Neural cell (in vitro differentiated cells): ENCODE measurements at regions not wholly inside any gene's neighbourhood (a gene's known extent, or its start where the extent isn't known, plus 50 kb on each side); places are given as distances from the start of the nearest gene placed in this dataset.

Source experiments
- H2AFZ ChIP-seq: fragments of 200-600, 300-800 bp; sonication (generic), shearing (Covaris generic); 2 replicates; pipeline ENCODE4 v1.6.0; 2014; ENCODE audit warnings: low read depth, mild to moderate bottlenecking, antibody characterized with exemption, low read length, moderate library complexity
- H3F3A ChIP-seq: fragments of 200-600 bp; shearing (Covaris generic); 2 replicates; pipeline ENCODE4 v1.6.1; 2016; ENCODE audit warnings: mild to moderate bottlenecking, moderate library complexity, mixed read lengths, antibody characterized with exemption, low read length; ENCODE audit not compliant: insufficient read depth, poor library complexity, severe bottlenecking
- H3K27ac ChIP-seq: fragments of 200-600, 300-800 bp; sonication (generic), shearing (Covaris generic); 2 replicates; pipeline ENCODE4 v1.5.1; 2014; ENCODE audit warnings: mild to moderate bottlenecking, low read length, moderate library complexity
- H3K27me3 ChIP-seq: fragments of 300-800, 200-600 bp; sonication (generic), shearing (Covaris generic); 2 replicates; pipeline ENCODE4 v1.6.0; 2014; ENCODE audit warnings: mild to moderate bottlenecking, low read depth, low read length, moderate library complexity; ENCODE audit not compliant: insufficient read depth
- H3K36me3 ChIP-seq: fragments of 300-800, 200-600 bp; sonication (generic), shearing (Covaris generic); 2 replicates; pipeline ENCODE4 v1.5.1; 2014; ENCODE audit warnings: mild to moderate bottlenecking, antibody characterized with exemption, low read length, moderate library complexity; ENCODE audit not compliant: insufficient read depth
- H3K4me2 ChIP-seq: fragments of 300-800, 200-600 bp; sonication (generic), shearing (Covaris generic); 2 replicates; pipeline ENCODE4 v1.6.0; 2014; ENCODE audit warnings: mild to moderate bottlenecking, low read length
- H3K4me3 ChIP-seq: fragments of 300-800, 200-600 bp; sonication (generic), shearing (Covaris generic); 2 replicates; pipeline ENCODE4 v1.5.1; 2014; ENCODE audit warnings: mild to moderate bottlenecking, low read length, moderate library complexity
- H3K79me2 ChIP-seq: fragments of 200-600 bp; shearing (Covaris generic); replicated peaks from 2 replicates; pipeline ENCODE4 v1.6.0; 2014; ENCODE audit warnings: mild to moderate bottlenecking, low read length, moderate library complexity; ENCODE audit not compliant: insufficient read depth
- H3K9ac ChIP-seq: fragments of 300-800, 200-600 bp; sonication (generic), shearing (Covaris generic); 2 replicates; pipeline ENCODE4 v1.6.1; 2016; ENCODE audit warnings: mild to moderate bottlenecking, low read length, mixed read lengths
- H3K9me2 ChIP-seq: fragments of 200-600 bp; shearing (Covaris generic); 2 replicates; pipeline ENCODE4 v1.6.1; 2016; ENCODE audit warnings: mild to moderate bottlenecking, low read length, mixed read lengths; ENCODE audit not compliant: insufficient read depth
- H3K9me3 ChIP-seq: fragments of 200-600, 300-800 bp; sonication (generic), shearing (Covaris generic); 2 replicates; pipeline ENCODE4 v1.6.1; 2016; ENCODE audit warnings: mild to moderate bottlenecking, mixed run types, low read length, moderate library complexity, mixed read lengths
- H4K20me1 ChIP-seq: fragments of 200-600 bp; shearing (Covaris generic); 2 replicates; pipeline ENCODE4 v1.6.1; 2016; ENCODE audit warnings: mild to moderate bottlenecking, mixed run types; ENCODE audit not compliant: insufficient read depth
- EP300 ChIP-seq: fragments of 450-650 bp; conservative IDR thresholded peaks from 2 replicates; pipeline ENCODE4 v1.6.1; 2014; ENCODE audit warnings: antibody characterized with exemption, mild to moderate bottlenecking, moderate library complexity; ENCODE audit not compliant: poor library complexity, severe bottlenecking
- EZH2 ChIP-seq: fragments of 200-600, 300-800 bp; shearing (Covaris generic), sonication (generic); IDR thresholded peaks from 2 replicates; pipeline ENCODE4 v1.6.1; 2014; ENCODE audit warnings: antibody characterized with exemption, low read length, borderline replicate concordance, mild to moderate bottlenecking; ENCODE audit not compliant: insufficient read depth, poor library complexity, severe bottlenecking
- MXI1 ChIP-seq: fragments of 450-650 bp; conservative IDR thresholded peaks from 2 replicates; pipeline ENCODE4 v1.6.1; 2014; ENCODE audit warnings: antibody characterized with exemption, mild to moderate bottlenecking; ENCODE audit not compliant: poor library complexity, severe bottlenecking
- POLR2AphosphoS5 ChIP-seq: IDR thresholded peaks from 2 replicates; pipeline ENCODE4 v1.6.1; 2012
- RAD21 ChIP-seq: fragments of 450-650 bp; conservative IDR thresholded peaks from 2 replicates; pipeline ENCODE4 v1.6.1; 2014; ENCODE audit warnings: antibody characterized with exemption, mild to moderate bottlenecking, moderate library complexity
- SMC3 ChIP-seq: fragments of 450-650 bp; conservative IDR thresholded peaks from 2 replicates; pipeline ENCODE4 v1.6.1; 2014; ENCODE audit warnings: antibody characterized with exemption, mild to moderate bottlenecking, moderate library complexity; ENCODE audit not compliant: poor library complexity
- TAF1 ChIP-seq: IDR thresholded peaks from 2 replicates; pipeline ENCODE4 v1.6.1; 2012; ENCODE audit warnings: low read depth
- TF ChIP-seq, protein P1 (sequence below): IDR thresholded peaks from 2 replicates; pipeline ENCODE4 v1.6.1; 2012; ENCODE audit warnings: borderline replicate concordance
- TF ChIP-seq, protein P2 (sequence below): fragments of 450-650 bp; IDR thresholded peaks from 2 replicates; pipeline ENCODE4 v1.5.1; 2014; ENCODE audit warnings: antibody characterized with exemption, mild to moderate bottlenecking, moderate library complexity; ENCODE audit not compliant: poor library complexity, severe bottlenecking

DNA sequence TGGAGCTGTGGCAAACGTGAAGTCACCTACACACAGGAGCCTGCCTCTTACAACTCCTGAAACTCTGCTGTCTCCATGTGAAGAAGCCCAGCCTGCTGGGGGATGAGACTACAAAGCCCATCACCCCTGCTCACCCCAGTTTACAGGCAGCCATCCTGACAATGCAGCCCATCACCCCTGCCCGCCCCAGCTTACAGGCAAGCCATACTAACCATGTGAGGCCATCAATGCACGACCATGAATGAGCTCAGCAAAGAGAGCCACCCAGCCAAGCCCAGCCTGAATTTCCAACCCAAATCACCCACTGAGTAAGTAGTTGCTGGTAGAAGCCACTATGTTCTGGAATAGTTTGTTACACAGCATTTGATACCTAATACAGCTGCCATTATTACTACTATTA is 185.4 kb upstream of the NSMCE3 start:
- Histone ChIP-seq H3K4me3 (no peak overlapping the region), H3K9ac (no peak overlapping the region), H3K4me2 (no peak overlapping the region), H3K9me2 (no peaks in the 10 kb centered on the region), H3K9me3 (no peaks in the 10 kb centered on the region), H3K27me3 (no peaks in the 10 kb centered on the region), H3F3A (no peaks in the 10 kb centered on the region), H2AFZ (no peak overlapping the region), H3K79me2 (no peaks in the 10 kb centered on the region), H3K27ac (no peak overlapping the region), H3K36me3 (no peaks in the 10 kb centered on the region), H4K20me1 (no peaks in the 10 kb centered on the region)
- TF ChIP-seq, protein P1, sequence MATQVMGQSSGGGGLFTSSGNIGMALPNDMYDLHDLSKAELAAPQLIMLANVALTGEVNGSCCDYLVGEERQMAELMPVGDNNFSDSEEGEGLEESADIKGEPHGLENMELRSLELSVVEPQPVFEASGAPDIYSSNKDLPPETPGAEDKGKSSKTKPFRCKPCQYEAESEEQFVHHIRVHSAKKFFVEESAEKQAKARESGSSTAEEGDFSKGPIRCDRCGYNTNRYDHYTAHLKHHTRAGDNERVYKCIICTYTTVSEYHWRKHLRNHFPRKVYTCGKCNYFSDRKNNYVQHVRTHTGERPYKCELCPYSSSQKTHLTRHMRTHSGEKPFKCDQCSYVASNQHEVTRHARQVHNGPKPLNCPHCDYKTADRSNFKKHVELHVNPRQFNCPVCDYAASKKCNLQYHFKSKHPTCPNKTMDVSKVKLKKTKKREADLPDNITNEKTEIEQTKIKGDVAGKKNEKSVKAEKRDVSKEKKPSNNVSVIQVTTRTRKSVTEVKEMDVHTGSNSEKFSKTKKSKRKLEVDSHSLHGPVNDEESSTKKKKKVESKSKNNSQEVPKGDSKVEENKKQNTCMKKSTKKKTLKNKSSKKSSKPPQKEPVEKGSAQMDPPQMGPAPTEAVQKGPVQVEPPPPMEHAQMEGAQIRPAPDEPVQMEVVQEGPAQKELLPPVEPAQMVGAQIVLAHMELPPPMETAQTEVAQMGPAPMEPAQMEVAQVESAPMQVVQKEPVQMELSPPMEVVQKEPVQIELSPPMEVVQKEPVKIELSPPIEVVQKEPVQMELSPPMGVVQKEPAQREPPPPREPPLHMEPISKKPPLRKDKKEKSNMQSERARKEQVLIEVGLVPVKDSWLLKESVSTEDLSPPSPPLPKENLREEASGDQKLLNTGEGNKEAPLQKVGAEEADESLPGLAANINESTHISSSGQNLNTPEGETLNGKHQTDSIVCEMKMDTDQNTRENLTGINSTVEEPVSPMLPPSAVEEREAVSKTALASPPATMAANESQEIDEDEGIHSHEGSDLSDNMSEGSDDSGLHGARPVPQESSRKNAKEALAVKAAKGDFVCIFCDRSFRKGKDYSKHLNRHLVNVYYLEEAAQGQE: no peak
- TF ChIP-seq EZH2 (no peak), RAD21 (no peak)

DNA sequence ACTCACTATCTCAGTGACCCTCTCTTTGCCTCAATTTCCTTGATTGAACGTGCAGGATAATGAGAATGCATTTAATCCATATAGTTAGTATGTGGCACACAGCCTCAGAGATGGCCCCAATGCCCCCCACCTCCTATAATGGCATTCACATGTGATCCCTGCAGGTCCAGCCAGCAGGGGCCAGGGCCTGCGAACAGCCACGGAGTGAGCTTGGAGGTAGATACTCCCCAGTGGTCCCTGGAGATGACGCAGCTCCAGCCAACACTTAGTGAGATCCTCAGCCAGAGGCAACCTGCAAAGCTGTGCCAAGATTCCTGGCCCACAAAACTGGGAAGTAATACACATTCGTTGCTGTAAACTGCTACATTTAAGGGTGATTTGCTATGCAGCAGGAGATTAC is 184.9 kb upstream of the NSMCE3 start:
- H3K9me2 ChIP-seq: no peaks in the 10 kb centered on the region
- H3K9ac ChIP-seq: no peak overlapping the region
- H3K9me3 ChIP-seq: no peaks in the 10 kb centered on the region
- H3K4me2 ChIP-seq: no peak overlapping the region
- H2AFZ ChIP-seq: no peak overlapping the region
- no peak overlapping the region for H3K4me3 ChIP-seq
- TF ChIP-seq, protein P2, sequence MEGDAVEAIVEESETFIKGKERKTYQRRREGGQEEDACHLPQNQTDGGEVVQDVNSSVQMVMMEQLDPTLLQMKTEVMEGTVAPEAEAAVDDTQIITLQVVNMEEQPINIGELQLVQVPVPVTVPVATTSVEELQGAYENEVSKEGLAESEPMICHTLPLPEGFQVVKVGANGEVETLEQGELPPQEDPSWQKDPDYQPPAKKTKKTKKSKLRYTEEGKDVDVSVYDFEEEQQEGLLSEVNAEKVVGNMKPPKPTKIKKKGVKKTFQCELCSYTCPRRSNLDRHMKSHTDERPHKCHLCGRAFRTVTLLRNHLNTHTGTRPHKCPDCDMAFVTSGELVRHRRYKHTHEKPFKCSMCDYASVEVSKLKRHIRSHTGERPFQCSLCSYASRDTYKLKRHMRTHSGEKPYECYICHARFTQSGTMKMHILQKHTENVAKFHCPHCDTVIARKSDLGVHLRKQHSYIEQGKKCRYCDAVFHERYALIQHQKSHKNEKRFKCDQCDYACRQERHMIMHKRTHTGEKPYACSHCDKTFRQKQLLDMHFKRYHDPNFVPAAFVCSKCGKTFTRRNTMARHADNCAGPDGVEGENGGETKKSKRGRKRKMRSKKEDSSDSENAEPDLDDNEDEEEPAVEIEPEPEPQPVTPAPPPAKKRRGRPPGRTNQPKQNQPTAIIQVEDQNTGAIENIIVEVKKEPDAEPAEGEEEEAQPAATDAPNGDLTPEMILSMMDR: no peak
- no peak for TF ChIP-seq SMC3
- no peak for TF ChIP-seq EZH2
- TF ChIP-seq EP300: no peak
- TF ChIP-seq, protein P1: no peak
- no peak for TF ChIP-seq RAD21
- TF ChIP-seq TAF1: no peak
- TF ChIP-seq POLR2AphosphoS5: no peak
- no peak for TF ChIP-seq MXI1
- H3F3A ChIP-seq: no peaks in the 10 kb centered on the region
- no peak overlapping the region for H3K27ac ChIP-seq
- no peaks in the 10 kb centered on the region for H3K79me2 ChIP-seq
- H3K36me3 ChIP-seq: no peaks in the 10 kb centered on the region
- H3K27me3 ChIP-seq: no peaks in the 10 kb centered on the region
- no peaks in the 10 kb centered on the region for H4K20me1 ChIP-seq
